Fibroblast of lung (primary cell): ENCODE measurements at regions not wholly inside any gene's neighbourhood (a gene's known extent, or its start where the extent isn't known, plus 50 kb on each side); places are given as distances from the start of the nearest gene placed in this dataset.

Experiments
- DNase-seq, 2 donors: peaks; one replicate each; pipeline versions ENCODE4 v3.0.0 to v3.0.0-alpha.2; 2010; ENCODE audit warnings: low read depth in 2 of 2
- H2AFZ ChIP-seq: 2 replicates; pipeline ENCODE4 v1.5.1; 2012; ENCODE audit warnings: low read length, control low read depth, inconsistent platforms
- H3K27ac ChIP-seq: 2 replicates; pipeline ENCODE4 v1.5.1; 2011; ENCODE audit warnings: low read length, control low read depth; ENCODE audit not compliant: insufficient read depth
- H3K27me3 ChIP-seq: 2 replicates; pipeline ENCODE4 v1.5.1; 2011; ENCODE audit warnings: mild to moderate bottlenecking, low read length; ENCODE audit not compliant: control insufficient read depth, insufficient read depth
- H3K36me3 ChIP-seq: 2 replicates; pipeline ENCODE4 v1.5.1; 2011; ENCODE audit warnings: low read length; ENCODE audit not compliant: control insufficient read depth, insufficient read depth
- H3K4me1 ChIP-seq: 2 replicates; pipeline ENCODE4 v1.5.1; 2011; ENCODE audit warnings: low read length; ENCODE audit not compliant: control insufficient read depth, insufficient read depth; ENCODE audit errors: extremely low read depth
- H3K4me2 ChIP-seq: 2 replicates; pipeline ENCODE4 v1.5.1; 2011; ENCODE audit warnings: low read length, control low read depth; ENCODE audit not compliant: insufficient read depth; ENCODE audit errors: extremely low read depth
- H3K4me3 ChIP-seq, 4 experiments: fragments of 200-600 bp in 1 of 4; sonication (generic) in 1 of 4; replicated peaks in 1 of 4; 2 replicates each; pipeline ENCODE4 v1.5.1; 2011 to 2016; ENCODE audit warnings: low read length in 4 of 4, low read depth in 3 of 4, mild to moderate bottlenecking in 3 of 4, control low read depth in 2 of 4, inconsistent platforms in 1 of 4, mixed read lengths in 1 of 4; ENCODE audit not compliant: insufficient read depth in 1 of 4; ENCODE audit errors: control extremely low read depth in 1 of 4
- H3K79me2 ChIP-seq: 2 replicates; pipeline ENCODE4 v1.5.1; 2012; ENCODE audit warnings: mild to moderate bottlenecking, low read length, inconsistent platforms; ENCODE audit not compliant: control insufficient read depth, insufficient read depth
- H3K9ac ChIP-seq: 2 replicates; pipeline ENCODE4 v1.5.1; 2011; ENCODE audit warnings: mild to moderate bottlenecking, low read length, control low read depth; ENCODE audit not compliant: insufficient read depth
- H3K9me3 ChIP-seq: 2 replicates; pipeline ENCODE4 v1.5.1; 2012; ENCODE audit warnings: low read depth, low read length; ENCODE audit not compliant: control insufficient read depth, insufficient read depth
- H4K20me1 ChIP-seq: 2 replicates; pipeline ENCODE4 v1.5.1; 2011; ENCODE audit warnings: low read length; ENCODE audit not compliant: control insufficient read depth, insufficient read depth; ENCODE audit errors: extremely low read depth
- CTCF ChIP-seq, 2 donors: IDR thresholded peaks in 1 of 2; conservative IDR thresholded peaks in 1 of 2; 1 replicate in 1 of 2; 2 replicates in 1 of 2; pipeline ENCODE4 v1.5.1; 2011 to 2012; ENCODE audit warnings: low read length in 2 of 2, control low read depth in 1 of 2, inconsistent platforms in 1 of 2, low read depth in 1 of 2, mild to moderate bottlenecking in 1 of 2
- EZH2 ChIP-seq: IDR thresholded peaks from 2 replicates; pipeline ENCODE4 v1.5.1; 2012; ENCODE audit warnings: low read length, control low read depth, mild to moderate bottlenecking; ENCODE audit errors: missing control alignments

- Histone ChIP-seq H3K36me3 (no peaks in the 10 kb centered on the region), H3K4me3 (no peak overlapping the region), H3K9me3 (no peaks in the 10 kb centered on the region), H3K79me2 (no peaks in the 10 kb centered on the region), H3K27ac (no peak overlapping the region), H3K4me1 (no peaks in the 10 kb centered on the region), H3K4me2 (no peak overlapping the region), H3K27me3 (no peaks in the 10 kb centered on the region), H2AFZ (no peak overlapping the region), H3K9ac (no peak overlapping the region), H4K20me1 (no peaks in the 10 kb centered on the region)
- no peak for TF ChIP-seq CTCF (conservative IDR thresholded peaks at IDR 0.05 in 1 of 2, IDR thresholded peaks at IDR 0.05 in 1 of 2; ENCODE audit: low read depth in 1 of 2, low read length in 2 of 2)
- TF ChIP-seq EZH2, result no peak
- DNase-seq, result no peak
Measured at GRCh38 chr5:121755266-121755665, 96.4 kb upstream of the FTMT start.

DNA sequence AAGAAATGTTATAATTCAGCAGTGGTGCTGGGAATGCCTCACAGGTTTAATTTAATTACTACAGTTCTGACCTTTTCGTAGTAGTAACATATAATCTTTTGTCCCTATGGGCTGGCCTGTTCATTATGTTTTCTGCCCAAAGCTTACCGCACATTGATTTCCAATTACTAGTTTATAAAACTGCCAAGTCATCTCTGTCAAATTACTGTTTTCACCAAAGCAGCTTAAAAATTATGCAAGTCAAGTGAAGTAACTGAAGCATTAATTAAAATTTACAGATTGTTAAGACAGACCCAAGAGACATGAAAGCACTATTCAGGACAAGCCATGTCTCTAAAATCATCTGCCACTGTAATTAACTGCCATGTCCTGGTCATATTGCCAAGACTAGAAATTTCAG, 93.9 kb upstream of the FTMT start:
- H3K4me1 ChIP-seq, result no peaks in the 10 kb centered on the region
- no peaks in the 10 kb centered on the region for H3K36me3 ChIP-seq
- H3K27me3 ChIP-seq, result no peaks in the 10 kb centered on the region
- no peak overlapping the region for H3K9ac ChIP-seq
- DNase-seq, result no peak
- no peaks in the 10 kb centered on the region for H4K20me1 ChIP-seq
- no peak overlapping the region for H2AFZ ChIP-seq
- H3K27ac ChIP-seq, result no peak overlapping the region
- no peaks in the 10 kb centered on the region for H3K9me3 ChIP-seq
- H3K4me2 ChIP-seq, result no peak overlapping the region
- H3K4me3 ChIP-seq, result no peak overlapping the region
- no peak for TF ChIP-seq CTCF (conservative IDR thresholded peaks at IDR 0.05 in 1 of 2, IDR thresholded peaks at IDR 0.05 in 1 of 2; ENCODE audit: low read depth in 1 of 2, low read length in 2 of 2)
- no peak for TF ChIP-seq EZH2
- H3K79me2 ChIP-seq, result no peaks in the 10 kb centered on the region

GRCh38 chr5:121758615-121759014, 93.1 kb upstream of the FTMT start:
- H3K9ac ChIP-seq, result no peak overlapping the region
- H3K4me3 ChIP-seq, result no peak overlapping the region
- no peaks in the 10 kb centered on the region for H3K4me1 ChIP-seq
- H4K20me1 ChIP-seq, result no peaks in the 10 kb centered on the region
- H3K79me2 ChIP-seq, result no peaks in the 10 kb centered on the region
- DNase-seq, result no peak
- no peaks in the 10 kb centered on the region for H3K9me3 ChIP-seq
- no peaks in the 10 kb centered on the region for H3K27me3 ChIP-seq
- no peak overlapping the region for H3K27ac ChIP-seq
- no peak overlapping the region for H3K4me2 ChIP-seq
- no peak overlapping the region for H2AFZ ChIP-seq
- no peaks in the 10 kb centered on the region for H3K36me3 ChIP-seq
- no peak for TF ChIP-seq CTCF (conservative IDR thresholded peaks at IDR 0.05 in 1 of 2, IDR thresholded peaks at IDR 0.05 in 1 of 2; ENCODE audit: low read depth in 1 of 2, low read length in 2 of 2)
- TF ChIP-seq EZH2, result no peak
